NCI-H460 (cell line): ENCODE measurements at regions not wholly inside any gene's neighbourhood (a gene's known extent, or its start where the extent isn't known, plus 50 kb on each side); places are given as distances from the start of the nearest gene placed in this dataset.

ENCODE experiments used
- DNase-seq: peaks from one replicate; pipeline ENCODE4 v3.0.0-alpha.2; 2016; ENCODE audit warnings: low read depth; ENCODE audit errors: extremely low read depth

GRCh38 chr13:99027661-99028425 lies 50.0 kb upstream of the DOCK9 start:
- DNase-seq, result no peak

- DNase-seq, result no peak
Observed at GRCh38 chr13:99028890-99029289, 51.0 kb upstream of the DOCK9 start.

GRCh38 chr13:99029576-99029975 lies 51.7 kb upstream of the DOCK9 start:
- DNase-seq, result no peak

- no peak for DNase-seq
Observed at GRCh38 chr13:99030326-99030725, 52.5 kb upstream of the DOCK9 start.

- no peak for DNase-seq
Observed at GRCh38 chr13:99031832-99032231, 54.0 kb upstream of the DOCK9 start.

GRCh38 chr13:99033814-99034213 lies 56.0 kb upstream of the DOCK9 start:
- peak; percentile 7 for DNase-seq

- DNase-seq, result no peak
Observed at GRCh38 chr13:99034333-99035085, 56.6 kb upstream of the DOCK9 start.

- no peak for DNase-seq
Observed at GRCh38 chr13:99035715-99036114, 57.9 kb upstream of the DOCK9 start.

GRCh38 chr13:99037756-99038155 lies 59.9 kb upstream of the DOCK9 start:
- no peak for DNase-seq

GRCh38 chr13:99039718-99040280 lies 61.9 kb upstream of the DOCK9 start:
- no peak for DNase-seq

- no peak for DNase-seq
Observed at GRCh38 chr13:99040536-99041131, 62.8 kb upstream of the DOCK9 start.

- DNase-seq, result no peak
Observed at GRCh38 chr13:99041337-99041736, 63.5 kb upstream of the DOCK9 start.

GRCh38 chr13:99041788-99042187 lies 63.9 kb upstream of the DOCK9 start:
- no peak for DNase-seq

GRCh38 chr13:99042521-99043250 lies 64.8 kb upstream of the DOCK9 start:
- no peak for DNase-seq

- no peak for DNase-seq
Observed at GRCh38 chr13:99043831-99044231, 66.0 kb upstream of the DOCK9 start.

- no peak for DNase-seq
Observed at GRCh38 chr13:99044764-99045163, 66.9 kb upstream of the DOCK9 start.

- no peak for DNase-seq
Observed at GRCh38 chr13:99045396-99045795, 67.5 kb upstream of the DOCK9 start.

- no peak for DNase-seq
Observed at GRCh38 chr13:99046851-99047250, 69.0 kb upstream of the DOCK9 start.

GRCh38 chr13:99050983-99051488 lies 73.2 kb upstream of the DOCK9 start:
- no peak for DNase-seq

- no peak for DNase-seq
Observed at GRCh38 chr13:99051768-99052455, 74.0 kb upstream of the DOCK9 start.
